GM23338 (cell line): ENCODE measurements at regions not wholly inside any gene's neighbourhood (a gene's known extent, or its start where the extent isn't known, plus 50 kb on each side); places are given as distances from the start of the nearest gene placed in this dataset.

Experiments
- ATAC-seq: fragments of 200-7000 bp; cut with Tn5 transposase; 3 replicates; pipeline ENCODE4 v1.9.1; 2020
- DNase-seq: peaks from one replicate; pipeline ENCODE4 v3.0.0-alpha.2; 2015; ENCODE audit warnings: low spot score
- H2AFZ ChIP-seq: fragments of 200-600 bp; sonication (generic); 2 replicates; pipeline ENCODE4 v1.8.0; 2016; ENCODE audit warnings: antibody characterized with exemption, mild to moderate bottlenecking, moderate library complexity
- H3F3A ChIP-seq: fragments of 200-600 bp; sonication (generic); replicated peaks from 2 replicates; pipeline ENCODE4 v1.8.0; 2017; ENCODE audit warnings: antibody characterized with exemption, mixed run types, low read depth
- H3K27ac ChIP-seq: fragments of 200-600 bp; sonication (generic); 2 replicates; pipeline ENCODE4 v1.6.1; 2016; ENCODE audit warnings: low read depth
- H3K27me3 ChIP-seq: fragments of 200-600 bp; sonication (generic); 2 replicates; pipeline ENCODE4 v1.8.0; 2016; ENCODE audit warnings: mild to moderate bottlenecking, mixed run types, moderate library complexity; ENCODE audit not compliant: insufficient read depth
- H3K36me3 ChIP-seq: fragments of 200-600 bp; sonication (generic); 2 replicates; pipeline ENCODE4 v1.8.0; 2016; ENCODE audit warnings: mild to moderate bottlenecking; ENCODE audit not compliant: insufficient read depth
- H3K4me1 ChIP-seq: fragments of 200-600 bp; sonication (generic); 2 replicates; pipeline ENCODE4 v1.8.0; 2016; ENCODE audit warnings: mild to moderate bottlenecking, moderate library complexity; ENCODE audit not compliant: insufficient read depth
- H3K4me2 ChIP-seq: fragments of 200-600 bp; sonication (generic); 2 replicates; pipeline ENCODE4 v1.7.1; 2017; ENCODE audit warnings: mixed run types
- H3K4me3 ChIP-seq: fragments of 200-600 bp; sonication (generic); 2 replicates; pipeline ENCODE4 v1.6.1; 2016; ENCODE audit warnings: mixed run types
- H3K79me2 ChIP-seq: fragments of 200-600 bp; sonication (generic); replicated peaks from 2 replicates; pipeline ENCODE4 v1.8.0; 2017; ENCODE audit warnings: mild to moderate bottlenecking; ENCODE audit not compliant: insufficient read depth
- H3K9me2 ChIP-seq: fragments of 200-600 bp; sonication (generic); 2 replicates; pipeline ENCODE4 v1.8.0; 2017; ENCODE audit not compliant: insufficient read depth
- H4K20me1 ChIP-seq: fragments of 200-600 bp; sonication (generic); replicated peaks from 2 replicates; pipeline ENCODE4 v1.8.0; 2017; ENCODE audit warnings: mild to moderate bottlenecking; ENCODE audit not compliant: insufficient read depth
- H3K27ac Mint-ChIP-seq: 2 replicates; pipeline ENCODE4 v1.8.0; 2020; ENCODE audit warnings: inconsistent platforms, mild to moderate bottlenecking, moderate library complexity, mixed read lengths
- H3K27me3 Mint-ChIP-seq: 3 replicates; pipeline ENCODE4 v1.8.0; 2022; ENCODE audit warnings: low read depth, mild to moderate bottlenecking, moderate library complexity, mixed read lengths, inconsistent platforms; ENCODE audit not compliant: insufficient read depth, poor library complexity
- H3K36me3 Mint-ChIP-seq: 3 replicates; pipeline ENCODE4 v1.8.0; 2021; ENCODE audit warnings: low read depth, mild to moderate bottlenecking, inconsistent platforms, moderate library complexity, mixed read lengths
- H3K4me1 Mint-ChIP-seq: 3 replicates; pipeline ENCODE4 v1.8.0; 2020; ENCODE audit warnings: mild to moderate bottlenecking, inconsistent platforms, mixed read lengths
- H3K4me3 Mint-ChIP-seq: 3 replicates; pipeline ENCODE4 v1.8.0; 2021; ENCODE audit warnings: moderate library complexity, mild to moderate bottlenecking, inconsistent platforms, mixed read lengths
- H3K9me3 Mint-ChIP-seq: 3 replicates; pipeline ENCODE4 v1.8.0; 2020; ENCODE audit warnings: moderate library complexity, mild to moderate bottlenecking, inconsistent platforms, mixed read lengths
- CREB1 ChIP-seq: fragments of 250-450 bp; sonication (Bioruptor Pico); IDR thresholded peaks from 2 replicates; pipeline ENCODE4 v1.5.0; 2020; ENCODE audit warnings: low read depth, mild to moderate bottlenecking, moderate library complexity
- EZH2 ChIP-seq: fragments of 200-600 bp; sonication (generic); IDR thresholded peaks from one replicate; pipeline ENCODE4 v1.8.0; 2017; ENCODE audit warnings: antibody characterized with exemption, mild to moderate bottlenecking, low read depth; ENCODE audit not compliant: unreplicated experiment
- EZH2phosphoT487 ChIP-seq: fragments of 200-600 bp; sonication (generic); IDR thresholded peaks from one replicate; pipeline ENCODE4 v1.8.1; 2018; ENCODE audit warnings: antibody characterized with exemption; ENCODE audit not compliant: unreplicated experiment
- JUNB ChIP-seq: IDR thresholded peaks from one replicate; pipeline ENCODE4 v1.6.1; 2016; ENCODE audit warnings: antibody characterized with exemption; ENCODE audit not compliant: unreplicated experiment
- NANOG ChIP-seq: IDR thresholded peaks from 2 replicates; pipeline ENCODE4 v1.6.1; 2016; ENCODE audit warnings: antibody characterized with exemption, borderline replicate concordance
- POLR2AphosphoS5 ChIP-seq: IDR thresholded peaks from 2 replicates; pipeline ENCODE4 v1.6.1; 2016; ENCODE audit warnings: antibody characterized with exemption, low read depth
- STAT1 ChIP-seq: IDR thresholded peaks from one replicate; pipeline ENCODE4 v1.6.1; 2016; ENCODE audit warnings: antibody characterized with exemption; ENCODE audit not compliant: unreplicated experiment
- ZNF114 ChIP-seq: fragments of 250-450 bp; sonication (Bioruptor Pico); IDR thresholded peaks from 2 replicates; pipeline ENCODE4 v1.5.0; 2020; ENCODE audit warnings: mild to moderate bottlenecking, moderate library complexity
- ZNF331 ChIP-seq: fragments of 250-450 bp; sonication (Bioruptor Pico); IDR thresholded peaks from 2 replicates; pipeline ENCODE4 v1.5.0; 2020; ENCODE audit warnings: low read depth, mild to moderate bottlenecking, moderate library complexity
- TF ChIP-seq, protein P1 (sequence below): IDR thresholded peaks from 2 replicates; pipeline ENCODE4 v1.6.1; 2016; ENCODE audit warnings: antibody characterized with exemption
- TF ChIP-seq, protein P2 (sequence below): IDR thresholded peaks from one replicate; pipeline ENCODE4 v1.6.1; 2018; ENCODE audit warnings: antibody characterized with exemption; ENCODE audit not compliant: unreplicated experiment
- TF ChIP-seq, protein P3 (sequence below), 2 experiments: fragments of 200-600 bp in 1 of 2; sonication (generic) in 1 of 2; conservative IDR thresholded peaks; 2 replicates each; pipeline versions ENCODE4 v1.5.1 to v1.6.1; 2016 to 2017; ENCODE audit warnings: antibody characterized with exemption in 2 of 2, low read depth in 2 of 2, mild to moderate bottlenecking in 2 of 2, moderate library complexity in 1 of 2

DNA sequence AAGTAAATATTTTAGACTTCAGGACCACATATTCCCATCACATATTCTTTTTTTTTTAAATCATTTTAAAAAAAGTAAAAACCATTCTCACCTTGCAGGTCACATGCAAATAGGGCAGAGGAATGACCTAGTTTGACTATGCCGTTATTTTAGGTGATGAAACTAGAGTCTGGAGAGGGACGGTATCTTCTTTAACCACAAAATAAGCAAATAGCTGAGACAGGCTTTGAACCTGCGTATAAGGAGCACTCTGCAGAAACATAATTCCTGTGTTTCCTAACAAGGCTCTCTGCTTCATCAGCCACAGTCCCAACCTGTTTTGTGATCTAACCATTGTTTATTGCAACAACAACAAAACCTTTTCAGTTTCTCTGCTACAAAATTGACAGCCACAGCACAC lies 121.5 kb downstream of the PCTP start:
- no peak for DNase-seq
- H3K27ac ChIP-seq = no peak overlapping the region
- H3K27me3 ChIP-seq = no peaks in the 10 kb centered on the region
- no peak overlapping the region for H3K4me3 ChIP-seq
- no peak for ATAC-seq
- peaks cover 5% of the 10 kb centered on the region for H3K9me2 ChIP-seq
- H4K20me1 ChIP-seq = no peaks in the 10 kb centered on the region
- H3F3A ChIP-seq = no peaks in the 10 kb centered on the region
- Mint-ChIP-seq H3K27ac (no peak overlapping the region), H3K27me3 (peaks cover 1% of the 10 kb centered on the region), H3K36me3 (peaks cover 18% of the 10 kb centered on the region), H3K4me3 (no peak overlapping the region), H3K9me3 (peaks cover 20% of the 10 kb centered on the region), H3K4me1 (no peaks in the 10 kb centered on the region; the same call in 2 of the 3 replicates)
- TF ChIP-seq EZH2 = no peak
- TF ChIP-seq EZH2phosphoT487 = no peak
- no peak for TF ChIP-seq ZNF114 (CRISPR knock-in tag)
- H2AFZ ChIP-seq = no peak overlapping the region
- H3K4me1 ChIP-seq = no peaks in the 10 kb centered on the region
- H3K79me2 ChIP-seq = no peaks in the 10 kb centered on the region
- no peaks in the 10 kb centered on the region for H3K36me3 ChIP-seq
- no peak overlapping the region for H3K4me2 ChIP-seq

DNA sequence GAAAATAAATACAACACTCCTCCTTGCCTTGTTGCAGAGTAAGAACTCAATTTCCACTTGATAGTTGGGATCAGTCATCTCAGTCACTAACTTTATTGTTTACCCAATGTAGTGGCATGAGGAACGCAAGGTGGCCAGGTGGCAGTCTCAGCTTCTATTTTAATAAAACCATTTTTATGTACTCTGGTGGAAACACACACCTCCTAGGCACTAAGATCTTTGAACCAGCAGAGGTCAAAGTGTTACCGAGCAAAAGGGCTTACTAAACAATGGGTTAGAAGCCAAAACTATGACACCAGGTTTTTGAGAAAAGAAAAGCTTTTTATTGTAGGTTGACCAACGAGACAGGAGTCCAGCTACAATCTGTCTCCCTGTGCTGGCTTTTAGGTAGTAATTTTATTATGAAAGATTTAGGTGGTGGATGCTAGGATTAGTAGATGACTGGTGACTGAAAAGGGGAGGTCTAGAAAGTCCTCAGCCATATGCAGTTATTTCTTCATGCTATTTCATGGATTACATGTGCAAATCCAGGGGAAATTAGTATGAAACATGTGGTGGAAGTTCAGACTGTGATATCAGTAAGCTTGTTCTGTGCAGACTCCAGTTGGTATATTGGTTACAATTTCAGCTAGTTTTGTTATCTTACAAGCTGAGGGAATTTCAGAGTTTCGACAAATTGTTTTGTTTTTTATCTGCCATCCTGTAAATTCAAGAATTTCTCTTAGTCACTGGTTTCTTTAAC lies 122.3 kb downstream of the PCTP start:
- Histone ChIP-seq H3K4me1 (no peaks in the 10 kb centered on the region), H3K27ac (no peak overlapping the region), H4K20me1 (no peaks in the 10 kb centered on the region), H3K4me2 (no peak overlapping the region), H3K79me2 (no peaks in the 10 kb centered on the region), H3F3A (no peaks in the 10 kb centered on the region), H3K27me3 (no peaks in the 10 kb centered on the region), H2AFZ (no peak overlapping the region), H3K9me2 (peaks cover 5% of the 10 kb centered on the region), H3K4me3 (no peak overlapping the region), H3K36me3 (no peaks in the 10 kb centered on the region)
- ATAC-seq (no peak), DNase-seq (no peak)
- Mint-ChIP-seq H3K4me3 (no peak overlapping the region), H3K4me1 (no peaks in the 10 kb centered on the region; the same call in 2 of the 3 replicates), H3K27me3 (peaks cover 1% of the 10 kb centered on the region), H3K27ac (no peak overlapping the region), H3K36me3 (peaks cover 16% of the 10 kb centered on the region), H3K9me3 (peaks cover 18% of the 10 kb centered on the region)
- TF ChIP-seq NANOG = no peak
- no peak for TF ChIP-seq POLR2AphosphoS5
- TF ChIP-seq EZH2 = no peak
- TF ChIP-seq, protein P1, sequence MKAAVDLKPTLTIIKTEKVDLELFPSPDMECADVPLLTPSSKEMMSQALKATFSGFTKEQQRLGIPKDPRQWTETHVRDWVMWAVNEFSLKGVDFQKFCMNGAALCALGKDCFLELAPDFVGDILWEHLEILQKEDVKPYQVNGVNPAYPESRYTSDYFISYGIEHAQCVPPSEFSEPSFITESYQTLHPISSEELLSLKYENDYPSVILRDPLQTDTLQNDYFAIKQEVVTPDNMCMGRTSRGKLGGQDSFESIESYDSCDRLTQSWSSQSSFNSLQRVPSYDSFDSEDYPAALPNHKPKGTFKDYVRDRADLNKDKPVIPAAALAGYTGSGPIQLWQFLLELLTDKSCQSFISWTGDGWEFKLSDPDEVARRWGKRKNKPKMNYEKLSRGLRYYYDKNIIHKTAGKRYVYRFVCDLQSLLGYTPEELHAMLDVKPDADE = no peak
- no peak for TF ChIP-seq JUNB
- TF ChIP-seq, protein P2, sequence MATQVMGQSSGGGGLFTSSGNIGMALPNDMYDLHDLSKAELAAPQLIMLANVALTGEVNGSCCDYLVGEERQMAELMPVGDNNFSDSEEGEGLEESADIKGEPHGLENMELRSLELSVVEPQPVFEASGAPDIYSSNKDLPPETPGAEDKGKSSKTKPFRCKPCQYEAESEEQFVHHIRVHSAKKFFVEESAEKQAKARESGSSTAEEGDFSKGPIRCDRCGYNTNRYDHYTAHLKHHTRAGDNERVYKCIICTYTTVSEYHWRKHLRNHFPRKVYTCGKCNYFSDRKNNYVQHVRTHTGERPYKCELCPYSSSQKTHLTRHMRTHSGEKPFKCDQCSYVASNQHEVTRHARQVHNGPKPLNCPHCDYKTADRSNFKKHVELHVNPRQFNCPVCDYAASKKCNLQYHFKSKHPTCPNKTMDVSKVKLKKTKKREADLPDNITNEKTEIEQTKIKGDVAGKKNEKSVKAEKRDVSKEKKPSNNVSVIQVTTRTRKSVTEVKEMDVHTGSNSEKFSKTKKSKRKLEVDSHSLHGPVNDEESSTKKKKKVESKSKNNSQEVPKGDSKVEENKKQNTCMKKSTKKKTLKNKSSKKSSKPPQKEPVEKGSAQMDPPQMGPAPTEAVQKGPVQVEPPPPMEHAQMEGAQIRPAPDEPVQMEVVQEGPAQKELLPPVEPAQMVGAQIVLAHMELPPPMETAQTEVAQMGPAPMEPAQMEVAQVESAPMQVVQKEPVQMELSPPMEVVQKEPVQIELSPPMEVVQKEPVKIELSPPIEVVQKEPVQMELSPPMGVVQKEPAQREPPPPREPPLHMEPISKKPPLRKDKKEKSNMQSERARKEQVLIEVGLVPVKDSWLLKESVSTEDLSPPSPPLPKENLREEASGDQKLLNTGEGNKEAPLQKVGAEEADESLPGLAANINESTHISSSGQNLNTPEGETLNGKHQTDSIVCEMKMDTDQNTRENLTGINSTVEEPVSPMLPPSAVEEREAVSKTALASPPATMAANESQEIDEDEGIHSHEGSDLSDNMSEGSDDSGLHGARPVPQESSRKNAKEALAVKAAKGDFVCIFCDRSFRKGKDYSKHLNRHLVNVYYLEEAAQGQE = no peak
- TF ChIP-seq CREB1 = no peak
- TF ChIP-seq, protein P3, sequence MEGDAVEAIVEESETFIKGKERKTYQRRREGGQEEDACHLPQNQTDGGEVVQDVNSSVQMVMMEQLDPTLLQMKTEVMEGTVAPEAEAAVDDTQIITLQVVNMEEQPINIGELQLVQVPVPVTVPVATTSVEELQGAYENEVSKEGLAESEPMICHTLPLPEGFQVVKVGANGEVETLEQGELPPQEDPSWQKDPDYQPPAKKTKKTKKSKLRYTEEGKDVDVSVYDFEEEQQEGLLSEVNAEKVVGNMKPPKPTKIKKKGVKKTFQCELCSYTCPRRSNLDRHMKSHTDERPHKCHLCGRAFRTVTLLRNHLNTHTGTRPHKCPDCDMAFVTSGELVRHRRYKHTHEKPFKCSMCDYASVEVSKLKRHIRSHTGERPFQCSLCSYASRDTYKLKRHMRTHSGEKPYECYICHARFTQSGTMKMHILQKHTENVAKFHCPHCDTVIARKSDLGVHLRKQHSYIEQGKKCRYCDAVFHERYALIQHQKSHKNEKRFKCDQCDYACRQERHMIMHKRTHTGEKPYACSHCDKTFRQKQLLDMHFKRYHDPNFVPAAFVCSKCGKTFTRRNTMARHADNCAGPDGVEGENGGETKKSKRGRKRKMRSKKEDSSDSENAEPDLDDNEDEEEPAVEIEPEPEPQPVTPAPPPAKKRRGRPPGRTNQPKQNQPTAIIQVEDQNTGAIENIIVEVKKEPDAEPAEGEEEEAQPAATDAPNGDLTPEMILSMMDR (conservative IDR thresholded peaks at IDR 0.05; ENCODE audit: low read depth in 2 of 2) = no peak
- TF ChIP-seq ZNF331 (CRISPR knock-in tag) = no peak
- no peak for TF ChIP-seq STAT1
- no peak for TF ChIP-seq ZNF114 (CRISPR knock-in tag)
